CD4-positive, CD25-positive, alpha-beta regulatory T cell (primary cell): ENCODE measurements at regions not wholly inside any gene's neighbourhood (a gene's known extent, or its start where the extent isn't known, plus 50 kb on each side); places are given as distances from the start of the nearest gene placed in this dataset.

Experiments
- ATAC-seq, 2 donors: fragments of 150-1000 bp; cut with Tn5 transposase; one replicate each; pipeline ENCODE4 v1.10.0; 2021; ENCODE audit warnings: low read depth in 2 of 2, moderate number of reproducible peaks in 2 of 2, moderate library complexity in 1 of 2
- DNase-seq, 3 donors: peaks; one replicate each; pipeline versions ENCODE4 v3.0.0 to v3.0.0-alpha.2; 2012 to 2022; ENCODE audit warnings: mixed read lengths in 1 of 3
- H3K27ac ChIP-seq: one replicate; pipeline ENCODE4 v1.7.0; 2013; ENCODE audit warnings: mild to moderate bottlenecking, low read length; ENCODE audit not compliant: insufficient read depth, poor library complexity, severe bottlenecking
- H3K27me3 ChIP-seq: one replicate; pipeline ENCODE4 v1.7.0; 2013; ENCODE audit warnings: low read length; ENCODE audit not compliant: control insufficient read depth, insufficient read depth
- H3K36me3 ChIP-seq: one replicate; pipeline ENCODE4 v1.7.0; 2013; ENCODE audit warnings: mild to moderate bottlenecking, low read length, moderate library complexity; ENCODE audit not compliant: control insufficient read depth, insufficient read depth
- H3K4me1 ChIP-seq: 2 replicates; pipeline ENCODE4 v1.7.0; 2013; ENCODE audit warnings: mild to moderate bottlenecking, low read length; ENCODE audit not compliant: insufficient read depth, control insufficient read depth, poor library complexity, severe bottlenecking
- H3K4me3 ChIP-seq: one replicate; pipeline ENCODE4 v1.7.0; 2013; ENCODE audit warnings: low read depth, mild to moderate bottlenecking, low read length, moderate library complexity
- H3K9me3 ChIP-seq, 2 experiments: 1 replicate in 1 of 2; 2 replicates in 1 of 2; pipeline ENCODE4 v1.7.0; 2013; ENCODE audit warnings: low read length in 2 of 2, mild to moderate bottlenecking in 1 of 2, moderate library complexity in 1 of 2; ENCODE audit not compliant: control insufficient read depth in 2 of 2
- H3K27ac Mint-ChIP-seq, 3 donors: one replicate each; pipeline ENCODE4 v1.8.0; 2020 to 2022; ENCODE audit warnings: mild to moderate bottlenecking in 3 of 3, mixed read lengths in 3 of 3, moderate library complexity in 2 of 3
- H3K27me3 Mint-ChIP-seq: one replicate; pipeline ENCODE4 v1.8.0; 2022; ENCODE audit warnings: mild to moderate bottlenecking, mixed read lengths
- H3K36me3 Mint-ChIP-seq: one replicate; pipeline ENCODE4 v1.8.0; 2020; ENCODE audit warnings: mixed read lengths
- H3K4me1 Mint-ChIP-seq, 4 donors: one replicate each; pipeline ENCODE4 v1.8.0; 2020 to 2022; ENCODE audit warnings: mixed read lengths in 4 of 4, mild to moderate bottlenecking in 1 of 4
- H3K4me3 Mint-ChIP-seq, 4 donors: one replicate each; pipeline ENCODE4 v1.8.0; 2020 to 2022; ENCODE audit warnings: mild to moderate bottlenecking in 4 of 4, mixed read lengths in 4 of 4, moderate library complexity in 3 of 4
- H3K9me3 Mint-ChIP-seq, 7 donors: one replicate each; pipeline ENCODE4 v1.8.0; 2020 to 2022; ENCODE audit warnings: mixed read lengths in 7 of 7, mild to moderate bottlenecking in 3 of 7, moderate library complexity in 2 of 7

DNA sequence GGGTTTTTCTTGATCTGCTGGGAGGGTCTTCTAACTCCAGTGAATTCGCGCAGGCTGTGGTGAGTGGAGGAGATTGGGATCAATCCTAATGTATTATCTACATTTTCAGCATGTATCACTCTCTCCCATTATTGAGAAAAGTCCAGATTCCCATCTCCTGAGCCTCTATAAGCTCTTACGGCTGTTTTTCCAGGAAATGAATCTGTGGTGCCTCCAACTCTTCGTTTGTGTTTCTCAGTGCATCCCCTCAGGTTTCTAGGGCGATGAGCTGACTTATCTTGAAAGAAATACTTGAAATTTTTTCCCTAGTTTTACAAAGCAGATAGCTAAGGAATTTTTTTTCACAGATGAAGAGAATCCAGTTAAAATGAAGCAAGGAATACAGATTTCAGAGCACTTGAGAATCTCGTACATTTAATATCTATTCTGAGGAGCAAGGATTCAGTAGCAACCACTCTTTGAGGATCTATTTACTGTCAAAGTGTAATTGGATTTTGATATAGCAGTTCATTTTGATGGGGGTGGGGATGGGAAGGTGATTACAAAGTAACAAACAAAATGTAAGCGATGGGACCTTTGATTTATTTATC, 138.7 kb downstream of the BRMS1L start:
- H3K27me3 Mint-ChIP-seq: peaks cover 4% of the 10 kb centered on the region
- no peak overlapping the region for H3K27ac Mint-ChIP-seq
- Histone ChIP-seq H3K27me3 (no peaks in the 10 kb centered on the region), H3K4me1 (no peaks in the 10 kb centered on the region), H3K27ac (no peak overlapping the region), H3K36me3 (no peaks in the 10 kb centered on the region), H3K9me3 (no peaks in the 10 kb centered on the region), H3K4me3 (no peak overlapping the region)
- no peak for ATAC-seq
- DNase-seq: no peak
- H3K4me3 Mint-ChIP-seq: no peak overlapping the region
- H3K9me3 Mint-ChIP-seq: no peaks in the 10 kb centered on the region
- H3K4me1 Mint-ChIP-seq: peaks cover 0 to 2% (median 0%) of the 10 kb centered on the region in 4 donors
- H3K36me3 Mint-ChIP-seq: no peaks in the 10 kb centered on the region

DNA sequence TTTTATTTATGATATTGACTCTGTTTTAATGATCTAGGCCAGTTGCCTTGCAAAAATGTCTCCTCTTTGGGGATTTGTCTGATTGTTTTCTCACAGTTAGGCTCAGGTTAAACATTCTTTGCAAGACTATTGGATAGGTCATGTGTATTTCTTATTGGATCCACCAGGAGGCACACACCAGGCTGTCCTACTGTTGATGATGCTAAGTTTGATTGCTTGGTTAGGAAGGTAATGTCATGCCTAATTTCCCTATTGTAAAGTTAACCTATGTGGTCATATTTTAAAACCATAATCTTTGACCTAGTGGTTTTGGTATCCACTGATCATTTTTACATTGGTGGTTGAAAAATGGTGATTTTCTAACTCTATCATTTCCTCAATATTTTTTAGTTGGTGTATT, 137.1 kb downstream of the BRMS1L start:
- no peak overlapping the region for H3K4me3 ChIP-seq
- H3K27ac ChIP-seq: no peak overlapping the region
- H3K4me1 Mint-ChIP-seq: peaks cover 0 to 2% (median 0%) of the 10 kb centered on the region in 4 donors
- no peaks in the 10 kb centered on the region for H3K27me3 ChIP-seq
- H3K27ac Mint-ChIP-seq: no peak overlapping the region
- H3K27me3 Mint-ChIP-seq: peaks cover 4% of the 10 kb centered on the region
- H3K4me3 Mint-ChIP-seq: no peak overlapping the region
- no peaks in the 10 kb centered on the region for H3K9me3 ChIP-seq
- ATAC-seq (peak in 1 of 2 donors; percentile 28), DNase-seq (peak in 2 of 3 donors; percentile 8 to 26)
- no peaks in the 10 kb centered on the region for H3K9me3 Mint-ChIP-seq
- no peaks in the 10 kb centered on the region for H3K36me3 ChIP-seq
- no peaks in the 10 kb centered on the region for H3K36me3 Mint-ChIP-seq
- H3K4me1 ChIP-seq: no peaks in the 10 kb centered on the region

DNA sequence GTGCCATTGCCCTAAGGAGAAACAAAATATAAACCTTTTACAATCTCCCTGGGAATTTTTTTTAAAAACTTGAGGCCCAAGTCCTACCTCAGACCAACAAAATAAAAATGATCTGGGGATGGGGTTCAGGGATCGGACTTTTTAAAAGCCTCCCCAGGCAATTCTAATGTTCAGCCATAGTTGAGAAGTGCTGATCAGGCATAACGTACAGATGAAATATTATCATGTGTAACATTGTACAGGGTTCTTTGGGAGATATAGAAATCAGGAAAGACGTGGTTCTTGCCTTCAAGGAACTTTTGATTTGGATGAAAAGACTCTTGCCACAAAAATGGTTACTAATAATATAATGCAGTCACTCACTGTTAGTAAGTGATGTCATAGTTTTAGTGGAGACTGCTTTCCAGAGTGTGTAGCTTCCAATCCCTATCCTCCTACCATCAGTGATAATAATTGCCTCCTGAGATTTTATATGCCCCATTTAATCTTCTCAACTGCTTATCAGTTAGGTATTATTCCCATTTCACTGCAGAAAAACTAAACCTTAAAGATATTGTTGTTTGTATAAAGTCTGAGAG, 135.6 kb downstream of the BRMS1L start:
- Mint-ChIP-seq H3K27ac (no peak overlapping the region), H3K9me3 (no peaks in the 10 kb centered on the region), H3K27me3 (peaks cover 4% of the 10 kb centered on the region), H3K36me3 (no peaks in the 10 kb centered on the region), H3K4me1 (peaks cover 0 to 2% (median 0%) of the 10 kb centered on the region in 4 donors), H3K4me3 (no peak overlapping the region)
- H3K27ac ChIP-seq: no peak overlapping the region
- H3K9me3 ChIP-seq: no peaks in the 10 kb centered on the region
- H3K27me3 ChIP-seq: no peaks in the 10 kb centered on the region
- ATAC-seq (no peak), DNase-seq (no peak)
- no peak overlapping the region for H3K4me3 ChIP-seq
- H3K36me3 ChIP-seq: no peaks in the 10 kb centered on the region
- H3K4me1 ChIP-seq: no peaks in the 10 kb centered on the region

DNA sequence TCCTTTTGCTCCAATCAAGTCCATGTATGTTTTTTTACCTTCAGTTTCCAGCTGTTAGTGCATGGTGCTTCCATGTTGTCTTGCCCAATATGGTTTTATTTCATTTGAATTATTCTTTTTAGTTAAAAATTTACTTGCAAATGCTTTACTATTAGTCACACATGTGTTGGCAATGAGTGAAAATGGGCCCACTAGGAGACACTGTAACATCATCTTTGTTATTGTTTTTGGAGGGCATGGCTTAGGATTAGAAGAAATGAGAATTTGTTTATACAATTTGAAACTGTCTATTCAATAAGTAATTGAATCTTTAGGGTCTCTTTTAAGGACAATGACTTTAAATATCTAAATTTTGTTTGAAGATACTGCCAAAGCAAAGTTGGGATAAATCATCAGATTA, 133.7 kb downstream of the BRMS1L start:
- Mint-ChIP-seq H3K27ac (no peak overlapping the region), H3K4me3 (no peak overlapping the region), H3K36me3 (no peaks in the 10 kb centered on the region), H3K9me3 (peaks cover 0 to 1% (median 0%) of the 10 kb centered on the region in 7 donors), H3K4me1 (peaks cover 0 to 2% (median 0%) of the 10 kb centered on the region in 4 donors), H3K27me3 (peaks cover 4% of the 10 kb centered on the region)
- no peak overlapping the region for H3K27ac ChIP-seq
- H3K9me3 ChIP-seq: no peaks in the 10 kb centered on the region
- DNase-seq (peak in 1 of 3 donors; percentile 18), ATAC-seq (no peak)
- H3K4me1 ChIP-seq: no peaks in the 10 kb centered on the region
- H3K4me3 ChIP-seq: no peak overlapping the region
- H3K36me3 ChIP-seq: no peaks in the 10 kb centered on the region
- no peaks in the 10 kb centered on the region for H3K27me3 ChIP-seq

DNA sequence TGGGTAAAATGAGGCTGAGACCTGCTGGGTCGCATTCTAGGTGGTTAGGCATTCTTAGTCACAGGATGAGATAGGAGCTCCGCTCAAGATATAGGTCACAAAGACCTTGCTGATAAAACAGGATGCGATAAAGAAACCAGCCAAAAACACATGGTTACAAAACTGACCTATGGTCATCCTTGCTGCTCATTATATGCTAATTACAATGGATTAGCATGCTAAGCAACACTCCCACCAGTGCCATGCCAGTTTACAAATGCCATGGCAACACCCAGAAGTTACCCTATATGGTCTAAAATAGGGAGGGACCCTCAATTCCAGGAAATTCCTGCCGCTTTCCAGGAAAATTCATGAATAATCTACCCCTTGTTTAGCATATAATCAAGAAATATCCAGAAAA, 132.4 kb downstream of the BRMS1L start:
- Histone ChIP-seq H3K4me3 (no peak overlapping the region), H3K9me3 (no peaks in the 10 kb centered on the region)

DNA sequence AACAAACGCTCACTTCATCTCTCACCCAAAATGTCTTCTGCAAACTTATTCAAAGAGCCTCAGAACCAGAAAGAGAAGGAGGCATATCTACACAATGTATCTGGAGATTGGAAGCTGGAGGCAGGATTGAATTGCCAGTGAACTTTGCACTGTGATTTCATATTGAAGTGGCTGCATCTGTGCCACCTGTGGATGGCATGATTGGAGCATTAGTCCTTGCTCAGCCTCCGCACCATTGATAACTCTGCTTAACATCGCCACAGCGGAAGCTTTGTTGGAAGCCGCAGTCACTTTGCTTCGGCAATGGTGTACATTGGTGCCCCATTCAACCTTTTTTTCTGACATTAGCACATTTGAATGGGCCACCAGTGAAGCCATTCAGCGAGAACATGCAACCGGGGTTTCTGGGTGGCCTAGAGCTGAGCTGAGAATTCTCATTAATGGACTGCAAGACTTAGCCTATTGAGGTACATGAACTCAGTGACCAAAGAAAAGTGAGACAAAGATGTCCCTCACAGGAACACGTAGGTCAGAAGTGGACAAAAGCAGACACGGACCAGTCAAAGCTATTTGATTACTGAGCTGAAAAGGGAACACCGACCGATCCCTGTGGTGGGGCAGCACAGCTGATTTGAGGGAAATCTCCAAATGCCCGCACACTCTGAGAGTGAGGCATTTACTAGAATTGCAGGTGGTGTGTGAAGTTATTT, 130.4 kb downstream of the BRMS1L start:
- Histone ChIP-seq H3K27ac (no peak overlapping the region), H3K27me3 (no peaks in the 10 kb centered on the region), H3K36me3 (no peaks in the 10 kb centered on the region), H3K9me3 (no peaks in the 10 kb centered on the region), H3K4me1 (no peaks in the 10 kb centered on the region), H3K4me3 (no peak overlapping the region)
- H3K9me3 Mint-ChIP-seq: peaks cover 0 to 1% (median 0%) of the 10 kb centered on the region in 7 donors
- no peaks in the 10 kb centered on the region for H3K4me1 Mint-ChIP-seq
- DNase-seq: no peak
- H3K4me3 Mint-ChIP-seq: no peak overlapping the region
- no peaks in the 10 kb centered on the region for H3K36me3 Mint-ChIP-seq
- H3K27me3 Mint-ChIP-seq: no peaks in the 10 kb centered on the region
- H3K27ac Mint-ChIP-seq: no peak overlapping the region
- no peak for ATAC-seq

More for the DNA sequence above, 132.4 kb downstream of the BRMS1L start:
- no peaks in the 10 kb centered on the region for H3K36me3 ChIP-seq
- no peaks in the 10 kb centered on the region for H3K36me3 Mint-ChIP-seq
- H3K27ac ChIP-seq: no peak overlapping the region
- DNase-seq (no peak), ATAC-seq (no peak)
- H3K27me3 ChIP-seq: no peaks in the 10 kb centered on the region
- H3K4me1 ChIP-seq: no peaks in the 10 kb centered on the region
- H3K27me3 Mint-ChIP-seq: no peaks in the 10 kb centered on the region
- H3K9me3 Mint-ChIP-seq: peaks cover 0 to 1% (median 0%) of the 10 kb centered on the region in 7 donors
- peaks cover 0 to 2% (median 0%) of the 10 kb centered on the region in 4 donors for H3K4me1 Mint-ChIP-seq
- no peak overlapping the region for H3K4me3 Mint-ChIP-seq
- H3K27ac Mint-ChIP-seq: no peak overlapping the region

DNA sequence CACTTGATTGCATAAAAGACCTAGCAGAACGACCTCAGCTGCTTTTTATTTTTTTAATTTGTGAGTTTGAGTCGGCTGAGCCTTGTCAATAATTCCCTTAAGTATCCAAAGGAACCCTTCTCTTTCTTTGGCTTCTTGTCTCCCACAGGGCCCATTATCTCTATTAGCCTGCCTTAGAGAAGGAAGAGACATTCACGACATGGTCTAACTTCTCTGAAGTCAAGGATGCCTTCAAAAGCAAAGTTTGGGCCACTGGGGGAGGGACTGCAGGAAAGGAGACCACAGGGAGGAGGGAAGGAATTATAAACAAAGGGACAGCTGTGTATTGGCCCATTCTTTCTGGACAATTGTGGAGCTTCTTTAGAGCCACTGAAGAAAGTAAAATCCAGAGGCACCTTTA, 126.4 kb downstream of the BRMS1L start:
- no peak overlapping the region for H3K4me3 ChIP-seq
- peaks cover 0 to 1% (median 0%) of the 10 kb centered on the region in 7 donors for H3K9me3 Mint-ChIP-seq
- no peak overlapping the region for H3K27ac ChIP-seq
- H3K27me3 ChIP-seq: no peaks in the 10 kb centered on the region
- no peaks in the 10 kb centered on the region for H3K36me3 Mint-ChIP-seq
- peaks cover 4% of the 10 kb centered on the region for H3K27me3 Mint-ChIP-seq
- ATAC-seq (no peak), DNase-seq (no peak)
- H3K36me3 ChIP-seq: no peaks in the 10 kb centered on the region
- no peak overlapping the region for H3K27ac Mint-ChIP-seq
- no peaks in the 10 kb centered on the region for H3K4me1 ChIP-seq
- no peaks in the 10 kb centered on the region for H3K4me1 Mint-ChIP-seq
- H3K4me3 Mint-ChIP-seq: no peak overlapping the region
- no peaks in the 10 kb centered on the region for H3K9me3 ChIP-seq
